ENCODE measurements at regions not wholly inside any gene's neighbourhood (a gene's known extent, or its start where the extent isn't known, plus 50 kb on each side); places are given as distances from the start of the nearest gene placed in this dataset.

GRCh38 chr22:26918226-26918625, 260.8 kb downstream of the MIAT start:
- intact Hi-C loops (cut with DNase I): no loop called here
- H3K9me3 ChIP-seq: no peaks in the 10 kb centered on the region
- no peak for TF ChIP-seq CTCF (IDR thresholded peaks at IDR 0.05)
- TF ChIP-seq POLR2A (IDR thresholded peaks at IDR 0.05): no peak
- TF ChIP-seq POLR2AphosphoS5 (IDR thresholded peaks at IDR 0.05; ENCODE audit: insufficient read depth in 1 of 2, low read depth in 1 of 2): no peak
- no peak overlapping the region for H3K27ac ChIP-seq
- no peak overlapping the region for H3K4me3 ChIP-seq
- peaks cover 3% of the 10 kb centered on the region for H3K27me3 ChIP-seq
- no peaks in the 10 kb centered on the region for H3K4me1 ChIP-seq
- no peak for DNase-seq (ENCODE audit: extremely low spot score in 2 of 2)
- H3K36me3 ChIP-seq: no peaks in the 10 kb centered on the region

GRCh38 chr22:26921726-26922125, 264.3 kb downstream of the MIAT start:
- no peak overlapping the region for H3K27ac ChIP-seq
- no peaks in the 10 kb centered on the region for H3K4me1 ChIP-seq
- H3K36me3 ChIP-seq: no peaks in the 10 kb centered on the region
- no peaks in the 10 kb centered on the region for H3K9me3 ChIP-seq
- TF ChIP-seq CTCF (IDR thresholded peaks at IDR 0.05) (no peak), POLR2A (IDR thresholded peaks at IDR 0.05) (no peak), POLR2AphosphoS5 (IDR thresholded peaks at IDR 0.05; ENCODE audit: insufficient read depth in 1 of 2, low read depth in 1 of 2) (no peak)
- no peak overlapping the region for H3K4me3 ChIP-seq
- H3K27me3 ChIP-seq: no peaks in the 10 kb centered on the region
- intact Hi-C loops (cut with DNase I): no loop called here
- no peak for DNase-seq (ENCODE audit: extremely low spot score in 2 of 2)

GRCh38 chr22:26922806-26923205, 265.4 kb downstream of the MIAT start:
- intact Hi-C loops (cut with DNase I): no loop called here
- H3K27ac ChIP-seq: no peak overlapping the region

GRCh38 chr22:26923531-26923930, 266.1 kb downstream of the MIAT start:
- no peak overlapping the region for H3K4me3 ChIP-seq
- H3K9me3 ChIP-seq: no peaks in the 10 kb centered on the region
- no peaks in the 10 kb centered on the region for H3K36me3 ChIP-seq
- TF ChIP-seq POLR2A (IDR thresholded peaks at IDR 0.05) (no peak), POLR2AphosphoS5 (IDR thresholded peaks at IDR 0.05; ENCODE audit: insufficient read depth in 1 of 2, low read depth in 1 of 2) (no peak), CTCF (IDR thresholded peaks at IDR 0.05) (no peak)
- DNase-seq (ENCODE audit: extremely low spot score in 2 of 2): no peak
- no peak overlapping the region for H3K27ac ChIP-seq
- H3K27me3 ChIP-seq: no peaks in the 10 kb centered on the region
- no peaks in the 10 kb centered on the region for H3K4me1 ChIP-seq
- intact Hi-C loops (cut with DNase I): no loop called here

More at GRCh38 chr22:26922806-26923205, 265.4 kb downstream of the MIAT start:
- no peaks in the 10 kb centered on the region for H3K36me3 ChIP-seq
- H3K4me3 ChIP-seq: no peak overlapping the region
- H3K4me1 ChIP-seq: no peaks in the 10 kb centered on the region
- no peaks in the 10 kb centered on the region for H3K27me3 ChIP-seq
- H3K9me3 ChIP-seq: no peaks in the 10 kb centered on the region
- TF ChIP-seq POLR2AphosphoS5 (IDR thresholded peaks at IDR 0.05; ENCODE audit: insufficient read depth in 1 of 2, low read depth in 1 of 2) (no peak), POLR2A (IDR thresholded peaks at IDR 0.05) (no peak)
- no peak for DNase-seq (ENCODE audit: extremely low spot score in 2 of 2)

GRCh38 chr22:26927821-26928220, 270.4 kb downstream of the MIAT start:
- intact Hi-C loops (cut with DNase I): no loop called here
- Histone ChIP-seq H3K36me3 (no peaks in the 10 kb centered on the region), H3K4me3 (no peak overlapping the region), H3K27me3 (no peaks in the 10 kb centered on the region), H3K27ac (no peak overlapping the region), H3K9me3 (no peaks in the 10 kb centered on the region), H3K4me1 (no peaks in the 10 kb centered on the region)
- DNase-seq (ENCODE audit: extremely low spot score in 2 of 2): no peak
- TF ChIP-seq POLR2AphosphoS5 (IDR thresholded peaks at IDR 0.05; ENCODE audit: insufficient read depth in 1 of 2, low read depth in 1 of 2): no peak
- TF ChIP-seq CTCF (IDR thresholded peaks at IDR 0.05): no peak
- TF ChIP-seq POLR2A (IDR thresholded peaks at IDR 0.05): no peak

All from vagina (tissue), 2 donors.